Adrenal gland (tissue), 9 donors: ENCODE measurements at regions not wholly inside any gene's neighbourhood (a gene's known extent, or its start where the extent isn't known, plus 50 kb on each side); places are given as distances from the start of the nearest gene placed in this dataset.
"Not testable (repeated sequence)": the region's sequence is repeated elsewhere in the genome, so short reads cannot be mapped to it uniquely, and the experiment has no call there.

Source experiments
- DNase-seq, 7 donors: peaks; one replicate each; pipeline ENCODE4 v3.0.0-alpha.2; 2019 to 2020
- H3K27ac ChIP-seq, 5 donors: fragments of 200-600 bp; sonication (generic) in 4 of 5; 1 replicate in 3 of 5; 2 replicates in 2 of 5; pipeline versions ENCODE4 v1.5.1 to v1.8.0; 2016 to 2020; ENCODE audit warnings: mild to moderate bottlenecking in 1 of 5
- H3K27me3 ChIP-seq: fragments of 200-600 bp; 2 replicates; pipeline ENCODE4 v1.8.0; 2021
- H3K36me3 ChIP-seq, 2 donors: fragments of 200-600 bp; replicated peaks in 1 of 2; 1 replicate in 1 of 2; 2 replicates in 1 of 2; pipeline versions ENCODE4 v1.5.1 to v1.8.0; 2018 to 2022
- H3K4me1 ChIP-seq, 2 donors: fragments of 200-600 bp; replicated peaks in 1 of 2; 1 replicate in 1 of 2; 2 replicates in 1 of 2; pipeline versions ENCODE4 v1.5.1 to v1.8.0; 2018 to 2021
- H3K4me3 ChIP-seq, 4 donors: fragments of 200-600 bp; sonication (generic) in 3 of 4; one replicate each; pipeline ENCODE4 v1.5.1; 2016 to 2018
- H3K9me3 ChIP-seq, 3 donors: fragments of 200-600 bp; sonication (generic) in 1 of 3; replicated peaks in 1 of 3; 1 replicate in 2 of 3; 2 replicates in 1 of 3; pipeline versions ENCODE4 v1.5.1 to v1.8.0; 2016 to 2021
- CTCF ChIP-seq, 6 experiments: fragments of 450-650 bp in 4 of 6; fragments of 200-600 bp in 2 of 6; sonication (generic) in 1 of 6; IDR thresholded peaks; 1 replicate in 5 of 6; 2 replicates in 1 of 6; pipeline versions ENCODE4 v1.5.1 to v1.8.0; 2016 to 2021; ENCODE audit warnings: antibody characterized with exemption in 6 of 6, mild to moderate bottlenecking in 2 of 6, moderate library complexity in 1 of 6
- POLR2A ChIP-seq, 2 donors: fragments of 450-650 bp; IDR thresholded peaks; one replicate each; pipeline ENCODE4 v1.6.1; 2017; ENCODE audit warnings: antibody characterized with exemption in 2 of 2, mild to moderate bottlenecking in 2 of 2, moderate library complexity in 1 of 2
- WGBS, 4 donors: extraction: QIAGEN DNeasy Blood & Tissue Kit in 2 of 4; methylation state at CpG; one replicate each; pipeline versions ENCODE4 v1.1.5 to v1.1.7; 2013 to 2017; 5-methylcytosine and 5-hydroxymethylcytosine counted together
- intact Hi-C, 2 donors: fragments of 100-400 bp; cut with DNase I; formaldehyde crosslinking; loops; one replicate each; pipeline versions ENCODE4 v1.14.1 to v1.15.0; 2022 to 2023
- donor health status: healthy with polysubstance abuse.
- donor health status: Bipolar disorder and iron deficiency.
- donor health status: DM: yes; HTN: yes; CAD: no.
- donor health status: DM: no; HTN: no; CAD: no.
- donor health status: DM: no; HTN: no; CAD: no.

DNA sequence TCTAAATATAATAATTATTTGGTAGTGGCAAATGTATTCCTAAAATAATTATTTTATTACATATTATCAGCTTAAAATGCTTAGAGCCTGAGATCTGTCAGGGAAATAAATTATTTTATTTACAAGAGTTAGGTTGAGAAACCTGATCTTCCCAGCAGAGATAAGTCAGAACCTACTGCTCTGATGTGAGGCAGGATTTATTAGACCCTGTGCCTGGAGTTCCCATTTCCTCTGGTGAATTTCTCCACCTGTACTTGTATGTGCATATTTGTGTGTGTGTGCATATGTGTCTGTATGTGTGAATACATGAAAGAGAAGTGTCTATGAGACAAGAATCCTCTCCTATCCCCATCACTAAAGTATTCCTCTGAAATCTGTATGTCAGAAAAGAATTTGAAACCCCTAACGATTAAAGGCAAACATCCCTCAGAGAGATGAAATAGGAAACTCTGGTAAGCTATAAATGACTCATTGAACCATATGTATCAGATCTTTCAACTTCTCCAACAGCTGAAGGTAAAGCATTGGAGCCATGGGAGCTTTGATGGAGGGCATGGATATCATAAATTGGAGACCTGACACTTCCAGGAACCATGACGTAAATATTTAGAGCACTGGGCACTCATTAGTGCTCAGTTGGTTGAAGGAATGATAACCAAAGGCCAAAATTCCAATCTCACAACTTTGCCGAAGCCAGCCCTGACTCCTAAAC, 190.9 kb downstream of the XPNPEP1 start:
- DNase-seq: no peak
- TF ChIP-seq POLR2A (IDR thresholded peaks at IDR 0.05) (no peak), CTCF (IDR thresholded peaks at IDR 0.05) (no peak)
- intact Hi-C loops: no loop called here
- Histone ChIP-seq H3K27me3 (peaks cover 3% of the 10 kb centered on the region), H3K4me1 (no peaks in the 10 kb centered on the region), H3K27ac (no peak overlapping the region), H3K4me3 (no peak overlapping the region), H3K9me3 (no peaks in the 10 kb centered on the region), H3K36me3 (no peaks in the 10 kb centered on the region)
- WGBS, 4 donors: 58 to 72% (median 64%) methylated on average over 3 of the region's 3 CpGs

DNA sequence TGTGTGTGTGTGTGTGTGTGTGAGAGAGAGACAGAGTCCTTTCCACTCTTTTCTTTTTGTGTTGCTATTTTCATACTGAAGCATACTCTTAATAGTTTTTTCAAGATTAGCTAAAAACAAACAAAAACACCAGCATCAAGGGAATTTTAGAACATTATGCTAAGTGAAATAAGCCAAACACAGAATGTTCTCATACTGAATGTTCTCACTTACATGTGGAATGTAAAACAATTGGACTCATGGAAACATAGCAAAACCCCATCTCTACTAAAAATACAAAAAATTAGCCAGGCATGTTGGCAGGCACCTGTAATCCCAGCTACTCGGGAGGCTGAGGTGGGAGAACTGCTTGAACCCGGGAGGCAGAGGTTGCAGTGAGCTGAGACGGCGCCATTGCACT, 193.4 kb downstream of the XPNPEP1 start:
- H3K27ac ChIP-seq, H3K36me3 ChIP-seq, H3K27me3 ChIP-seq, H3K4me3 ChIP-seq, H3K4me1 ChIP-seq, intact Hi-C loops, DNase-seq, H3K9me3 ChIP-seq: not testable (repeated sequence)
- 60 to 72% (median 66%) methylated on average over 4 of the region's 4 CpGs for WGBS, 4 donors

DNA sequence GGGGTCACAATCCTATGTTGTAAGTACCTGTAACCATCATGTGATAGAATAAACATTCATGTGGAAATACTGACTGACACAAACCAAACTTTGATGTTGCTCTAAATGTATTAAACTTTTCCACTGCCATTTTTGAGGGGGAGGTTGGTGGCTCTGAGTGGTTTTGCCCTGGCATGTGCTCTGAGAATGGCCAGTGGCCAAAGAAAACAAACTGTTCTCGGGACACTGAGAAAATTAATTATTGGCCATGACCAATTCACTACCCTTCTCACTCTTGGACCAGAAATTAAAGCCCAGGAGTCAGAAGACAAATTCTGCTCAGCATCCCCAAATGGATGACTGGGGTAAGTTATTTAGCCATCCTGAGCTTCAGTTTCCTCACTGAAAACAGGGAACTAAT, 195.9 kb downstream of the XPNPEP1 start:
- TF ChIP-seq POLR2A (IDR thresholded peaks at IDR 0.05): no peak
- no peak overlapping the region for H3K27ac ChIP-seq

DNA sequence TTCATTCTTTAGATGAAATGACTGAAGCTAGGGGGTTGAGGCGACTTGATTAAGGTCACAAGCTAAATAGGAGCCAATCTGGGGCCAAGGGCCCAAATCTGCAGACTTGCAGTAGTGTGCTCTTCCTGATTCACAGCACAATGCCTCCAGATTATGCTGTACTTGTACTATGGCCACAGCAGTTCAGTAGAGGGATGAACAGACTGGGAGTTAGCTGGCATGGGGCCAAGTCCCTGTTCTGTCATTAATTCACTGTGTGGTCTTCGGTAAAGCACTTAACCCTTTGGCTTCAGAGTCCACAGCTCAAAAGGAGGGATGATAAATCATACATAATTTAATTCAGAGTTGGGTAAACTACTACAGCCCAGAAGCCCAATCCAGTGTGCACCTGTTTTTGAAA, 196.8 kb downstream of the XPNPEP1 start:
- Histone ChIP-seq H3K27me3 (peaks cover 3% of the 10 kb centered on the region), H3K36me3 (no peaks in the 10 kb centered on the region), H3K27ac (no peak overlapping the region), H3K4me1 (no peaks in the 10 kb centered on the region), H3K9me3 (no peaks in the 10 kb centered on the region), H3K4me3 (no peak overlapping the region)
- peak in 1 of 7 donors; percentile 14 for DNase-seq
- TF ChIP-seq CTCF (IDR thresholded peaks at IDR 0.05): no peak
- TF ChIP-seq POLR2A (IDR thresholded peaks at IDR 0.05): no peak
- 15 to 36% (median 29%) methylated on average over 2 of the region's 2 CpGs for WGBS, 4 donors
- intact Hi-C loops: no loop called here

More for the DNA sequence above, 195.9 kb downstream of the XPNPEP1 start:
- H3K9me3 ChIP-seq: no peaks in the 10 kb centered on the region
- intact Hi-C loops: no loop called here
- DNase-seq: no peak
- H3K27me3 ChIP-seq: peaks cover 3% of the 10 kb centered on the region
- H3K4me1 ChIP-seq: no peaks in the 10 kb centered on the region
- H3K36me3 ChIP-seq: no peaks in the 10 kb centered on the region
- H3K4me3 ChIP-seq: no peak overlapping the region
- WGBS, 4 donors: 11 to 17% (median 15%) methylated on average over 1 of the region's 1 CpG; no CpG with 5 or more reads in 1 of the 4 donors

DNA sequence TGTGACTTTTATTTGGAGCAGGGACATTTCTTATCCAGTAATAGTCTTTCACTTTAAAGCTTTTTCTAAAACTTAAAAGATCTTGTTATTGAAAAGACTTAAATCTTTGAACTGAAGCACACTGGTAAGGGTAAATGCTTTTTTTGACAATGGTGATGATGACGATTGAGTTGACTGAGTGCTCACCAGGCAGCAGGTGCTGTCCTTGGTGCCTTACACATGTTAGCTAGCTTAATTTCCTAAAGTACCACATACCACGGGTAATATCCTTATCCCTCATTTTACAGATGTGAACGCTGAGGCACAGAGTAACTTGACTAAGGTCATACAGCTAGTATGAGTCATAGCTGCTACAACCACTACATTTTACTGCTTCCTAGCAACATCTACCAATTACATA, 200.0 kb downstream of the XPNPEP1 start:
- Histone ChIP-seq H3K27me3 (peaks cover 2% of the 10 kb centered on the region), H3K36me3 (no peaks in the 10 kb centered on the region), H3K4me3 (no peak overlapping the region), H3K9me3 (no peaks in the 10 kb centered on the region), H3K27ac (no peak overlapping the region), H3K4me1 (no peaks in the 10 kb centered on the region)
- intact Hi-C loops: no loop called here
- WGBS, 4 donors: 36 to 51% (median 40%) methylated on average over 3 of the region's 3 CpGs
- DNase-seq: no peak
- TF ChIP-seq POLR2A (IDR thresholded peaks at IDR 0.05): no peak
- no peak for TF ChIP-seq CTCF (IDR thresholded peaks at IDR 0.05)
